ENCODE measurements at regions not wholly inside any gene's neighbourhood (a gene's known extent, or its start where the extent isn't known, plus 50 kb on each side); places are given as distances from the start of the nearest gene placed in this dataset.

DNA sequence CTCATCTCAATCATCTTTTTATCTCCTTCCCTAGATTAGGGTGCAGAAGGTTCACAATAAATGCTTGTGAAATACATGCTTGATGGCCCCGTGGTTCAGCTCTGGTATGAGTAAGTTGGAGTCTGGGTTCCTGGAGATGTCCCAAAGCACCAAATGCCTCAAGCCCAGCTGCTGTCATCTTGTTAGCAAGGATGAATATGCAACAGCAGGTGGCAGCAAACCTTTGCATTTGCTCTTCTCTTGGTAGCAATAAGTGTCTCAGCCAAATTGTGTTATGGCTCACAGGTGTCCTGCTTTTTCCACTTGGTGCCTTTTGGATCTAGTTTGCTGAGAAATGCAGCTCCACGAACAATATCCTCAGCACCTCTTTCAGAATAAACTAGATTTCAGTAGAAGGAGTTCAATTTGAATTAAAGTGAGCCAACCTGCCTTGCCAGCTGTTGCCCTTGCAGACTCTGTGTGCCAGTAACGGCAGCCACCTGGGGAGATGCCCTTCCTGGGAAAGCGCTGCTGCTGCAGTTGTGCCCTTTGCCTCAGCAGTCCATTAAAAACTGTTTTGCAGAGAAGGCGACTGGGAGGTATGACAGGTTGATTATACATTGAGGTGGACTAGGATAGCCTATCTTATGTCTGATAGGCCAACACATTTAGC is 417.3 kb downstream of the SNAPC1 start:
- no peak for TF ChIP-seq JUND (IDR thresholded peaks at IDR 0.05; ENCODE audit: low read depth)
- DNase-seq (ENCODE audit: low read depth in 1 of 2, low spot score in 1 of 2): peak; percentile 56 to 87
- in situ Hi-C loops (cut with HindIII; ENCODE audit: low pct_unique_long_range_greater_than_20kb, low sequenced_read_pairs): no loop called here

DNA sequence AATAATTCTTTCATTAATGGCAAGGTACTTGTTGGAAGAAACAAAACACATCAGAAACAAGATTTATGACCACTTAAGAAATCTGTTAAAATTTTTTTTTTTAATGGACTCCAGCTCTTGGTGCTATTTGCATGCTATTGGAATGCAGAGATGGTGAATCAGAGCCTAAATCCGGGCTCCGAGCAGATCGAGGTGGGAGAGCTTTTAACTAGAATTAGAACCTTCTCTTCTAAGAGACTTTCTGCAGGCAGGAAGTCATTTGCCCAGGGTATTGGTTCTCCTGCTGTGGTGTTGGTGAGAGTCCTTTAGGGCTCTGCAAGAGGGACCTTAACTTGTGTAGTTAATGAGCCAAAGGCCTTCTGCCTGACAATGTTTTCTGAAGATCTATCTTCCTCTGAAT is 419.4 kb downstream of the SNAPC1 start:
- DNase-seq (ENCODE audit: low read depth in 1 of 2, low spot score in 1 of 2): no peak
- in situ Hi-C loops (cut with HindIII; ENCODE audit: low pct_unique_long_range_greater_than_20kb, low sequenced_read_pairs): no loop called here
- TF ChIP-seq JUND (IDR thresholded peaks at IDR 0.05; ENCODE audit: low read depth): no peak

DNA sequence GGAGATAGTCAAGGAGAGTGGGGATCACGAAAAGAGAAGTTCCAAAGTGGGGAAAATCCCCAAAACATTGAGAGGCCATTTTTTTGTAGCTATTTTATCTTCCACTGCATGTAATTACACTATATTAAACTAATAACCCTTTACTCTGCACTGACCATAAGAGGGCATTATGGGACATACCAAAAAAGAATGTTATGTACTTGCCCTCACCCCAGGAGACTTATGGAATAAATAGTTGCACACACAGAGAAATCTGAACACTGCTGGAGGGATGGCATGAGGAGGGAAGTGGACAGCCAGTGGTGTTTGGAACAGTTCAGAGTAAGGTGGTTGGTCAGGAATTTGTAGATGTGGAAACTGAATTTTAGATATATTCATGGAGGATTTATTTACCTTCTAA is 422.9 kb downstream of the SNAPC1 start:
- TF ChIP-seq JUND (IDR thresholded peaks at IDR 0.05; ENCODE audit: low read depth): no peak
- DNase-seq (ENCODE audit: low read depth in 1 of 2, low spot score in 1 of 2): no peak
- in situ Hi-C loops (cut with HindIII; ENCODE audit: low pct_unique_long_range_greater_than_20kb, low sequenced_read_pairs): no loop called here

DNA sequence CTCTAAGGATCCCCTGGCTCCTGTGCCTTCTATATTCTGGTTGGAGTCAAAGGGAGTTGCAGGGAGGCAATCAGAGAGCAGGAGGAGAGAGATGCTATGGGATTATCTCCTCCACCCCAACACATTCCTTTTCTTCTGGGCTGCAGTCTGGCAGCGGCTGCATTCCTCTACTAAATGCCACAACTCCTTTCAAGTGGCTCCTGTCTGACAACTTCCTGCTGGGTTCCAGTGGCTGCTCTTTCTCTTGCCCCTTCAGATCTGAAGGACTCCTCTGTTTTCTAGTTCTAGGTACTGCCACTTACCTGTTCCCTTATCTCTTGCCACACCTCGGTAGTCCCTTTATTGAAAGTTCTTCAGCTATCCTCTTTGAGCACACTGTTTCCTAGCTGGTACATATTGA is 425.0 kb downstream of the SNAPC1 start:
- in situ Hi-C loops (cut with HindIII; ENCODE audit: low pct_unique_long_range_greater_than_20kb, low sequenced_read_pairs): no loop called here
- DNase-seq (ENCODE audit: low read depth in 1 of 2, low spot score in 1 of 2): no peak

DNA sequence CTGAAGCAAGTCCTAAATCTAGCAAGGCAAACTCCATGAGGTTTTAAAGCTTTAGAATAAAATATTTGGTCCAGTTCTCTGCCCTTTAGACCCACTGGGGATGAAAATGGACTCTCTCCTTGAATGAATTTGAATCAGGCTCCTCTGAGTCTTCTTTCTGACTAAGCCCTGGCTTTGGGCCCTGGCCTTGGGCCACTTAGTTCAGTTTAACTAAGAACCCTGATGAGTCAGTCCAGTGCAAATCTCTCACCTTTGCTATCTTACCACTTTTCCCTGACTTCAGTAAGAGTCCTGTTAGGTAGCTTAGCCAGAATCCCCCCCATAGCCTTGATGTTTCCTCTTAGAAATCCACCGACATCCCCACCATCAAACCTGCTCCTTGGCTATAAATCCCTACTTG is 427.5 kb downstream of the SNAPC1 start:
- in situ Hi-C loops (cut with HindIII; ENCODE audit: low pct_unique_long_range_greater_than_20kb, low sequenced_read_pairs): no loop called here
- no peak for DNase-seq (ENCODE audit: low read depth in 1 of 2, low spot score in 1 of 2)
- TF ChIP-seq JUND (IDR thresholded peaks at IDR 0.05; ENCODE audit: low read depth): no peak

More for the DNA sequence above, 425.0 kb downstream of the SNAPC1 start:
- TF ChIP-seq JUND (IDR thresholded peaks at IDR 0.05; ENCODE audit: low read depth): no peak

DNA sequence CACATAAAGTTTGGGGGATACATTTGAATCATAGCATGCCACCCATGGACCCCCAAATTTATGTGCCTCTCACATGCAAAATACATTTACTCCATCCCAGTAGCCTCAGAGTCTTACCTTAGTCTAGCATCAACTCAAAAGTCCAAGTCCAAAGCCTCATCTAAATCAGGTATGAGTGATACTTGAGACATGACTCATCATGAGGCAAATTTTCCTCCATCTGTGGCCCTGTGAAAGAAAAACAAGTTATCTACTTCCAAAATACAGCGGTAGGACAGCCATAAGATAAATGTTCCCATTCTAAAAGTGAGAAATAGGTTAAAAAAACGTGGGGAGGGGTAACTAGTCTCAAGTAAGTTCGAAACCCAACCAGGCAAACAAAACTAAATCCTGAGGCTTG is 444.2 kb downstream of the SNAPC1 start:
- in situ Hi-C loops (cut with HindIII; ENCODE audit: low pct_unique_long_range_greater_than_20kb, low sequenced_read_pairs): no loop called here
- no peak for TF ChIP-seq JUND (IDR thresholded peaks at IDR 0.05; ENCODE audit: low read depth)
- DNase-seq (ENCODE audit: low read depth in 1 of 2, low spot score in 1 of 2): no peak

DNA sequence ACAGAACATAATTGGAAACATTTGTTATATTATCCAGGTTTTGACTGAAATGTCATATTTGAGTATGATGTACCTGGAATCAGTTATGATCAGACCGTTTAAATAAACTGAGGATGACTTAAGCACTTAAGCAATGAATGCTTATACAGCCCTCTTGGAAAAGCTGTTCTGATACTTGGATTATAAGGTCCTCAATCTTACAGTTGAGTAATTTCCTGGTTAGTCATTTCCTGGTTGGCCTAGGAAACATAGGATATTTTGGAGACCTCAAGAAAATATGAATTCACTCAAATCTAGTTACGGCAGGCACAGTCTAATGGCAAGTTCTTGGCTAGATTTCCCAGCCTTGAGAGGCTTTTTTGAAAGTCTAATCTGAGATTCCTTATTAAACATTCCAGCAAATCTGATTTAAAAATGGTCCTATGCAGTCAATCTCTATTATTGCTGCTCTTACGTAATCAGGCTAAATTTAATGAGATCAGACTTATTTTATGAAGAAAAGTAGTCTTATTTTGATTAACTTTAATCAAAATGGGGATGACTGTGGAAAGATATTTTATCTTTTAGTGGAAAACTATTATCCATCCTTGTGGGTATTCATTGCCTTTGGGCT is 447.2 kb downstream of the SNAPC1 start:
- in situ Hi-C loops (cut with HindIII; ENCODE audit: low pct_unique_long_range_greater_than_20kb, low sequenced_read_pairs): no loop called here
- TF ChIP-seq JUND (IDR thresholded peaks at IDR 0.05; ENCODE audit: low read depth): no peak
- no peak for DNase-seq (ENCODE audit: low read depth in 1 of 2, low spot score in 1 of 2)

DNA sequence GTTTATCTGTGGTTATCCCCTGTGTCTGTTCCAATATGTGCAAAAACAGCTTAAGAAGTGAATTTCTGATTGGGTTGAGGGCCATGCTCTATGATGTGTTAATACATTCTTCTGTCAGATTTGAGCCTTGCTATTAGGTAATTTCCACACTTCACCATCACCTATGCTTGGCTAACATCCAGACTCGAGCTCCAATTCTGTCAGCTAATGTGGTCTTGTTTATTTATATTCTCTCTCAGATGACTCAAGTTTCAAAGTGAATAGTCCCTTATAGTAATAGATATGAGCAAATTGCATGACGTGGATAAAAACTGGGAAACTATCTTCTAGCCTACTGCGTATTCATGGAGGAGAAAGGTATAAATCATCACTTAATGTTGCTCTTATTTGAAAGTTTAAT is 451.3 kb downstream of the SNAPC1 start:
- TF ChIP-seq JUND (IDR thresholded peaks at IDR 0.05; ENCODE audit: low read depth): no peak
- DNase-seq (ENCODE audit: low read depth in 1 of 2, low spot score in 1 of 2): no peak
- in situ Hi-C loops (cut with HindIII; ENCODE audit: low pct_unique_long_range_greater_than_20kb, low sequenced_read_pairs): no loop called here

DNA sequence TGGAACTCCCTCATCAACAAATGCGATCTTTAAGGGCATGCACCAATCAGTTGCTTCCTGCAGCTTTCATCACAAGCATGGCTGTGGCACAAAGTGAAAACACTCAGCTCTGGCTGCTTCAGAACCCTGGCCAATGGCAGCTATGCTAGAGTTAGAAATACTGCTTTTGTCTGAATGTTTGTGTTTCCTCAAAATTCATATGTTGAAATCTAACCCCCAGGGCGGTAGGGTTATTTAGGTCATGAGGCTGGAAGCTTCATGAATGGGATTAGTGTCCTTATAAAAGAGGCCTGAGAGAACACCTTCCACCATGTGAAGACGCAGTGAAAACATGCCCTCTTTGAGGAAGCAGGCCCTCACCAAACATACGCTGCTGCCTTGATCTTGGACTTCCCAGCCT is 453.9 kb downstream of the SNAPC1 start:
- in situ Hi-C loops (cut with HindIII; ENCODE audit: low pct_unique_long_range_greater_than_20kb, low sequenced_read_pairs): no loop called here
- DNase-seq (ENCODE audit: low read depth in 1 of 2, low spot score in 1 of 2): no peak
- no peak for TF ChIP-seq JUND (IDR thresholded peaks at IDR 0.05; ENCODE audit: low read depth)

DNA sequence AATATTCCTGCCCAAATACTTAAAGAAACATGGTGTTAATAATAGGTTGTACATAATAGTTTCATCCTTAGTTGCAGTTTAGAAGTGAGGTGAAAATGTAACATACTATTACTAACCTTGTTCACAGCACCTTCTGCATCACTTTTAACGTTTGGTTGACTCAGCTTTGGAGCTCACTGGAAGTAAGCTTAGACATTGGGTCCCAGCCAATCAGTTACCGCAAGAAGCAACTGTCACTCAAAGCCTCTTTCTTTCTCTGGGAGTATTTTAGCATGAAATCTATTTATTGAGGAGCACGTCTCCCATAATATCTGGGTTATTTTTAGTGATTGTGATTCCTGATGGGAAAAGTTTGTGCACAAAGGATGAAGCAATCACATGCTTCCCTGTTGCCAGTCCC is 472.6 kb downstream of the SNAPC1 start:
- in situ Hi-C loops (cut with HindIII; ENCODE audit: low pct_unique_long_range_greater_than_20kb, low sequenced_read_pairs): no loop called here
- TF ChIP-seq JUND (IDR thresholded peaks at IDR 0.05; ENCODE audit: low read depth): no peak

DNA sequence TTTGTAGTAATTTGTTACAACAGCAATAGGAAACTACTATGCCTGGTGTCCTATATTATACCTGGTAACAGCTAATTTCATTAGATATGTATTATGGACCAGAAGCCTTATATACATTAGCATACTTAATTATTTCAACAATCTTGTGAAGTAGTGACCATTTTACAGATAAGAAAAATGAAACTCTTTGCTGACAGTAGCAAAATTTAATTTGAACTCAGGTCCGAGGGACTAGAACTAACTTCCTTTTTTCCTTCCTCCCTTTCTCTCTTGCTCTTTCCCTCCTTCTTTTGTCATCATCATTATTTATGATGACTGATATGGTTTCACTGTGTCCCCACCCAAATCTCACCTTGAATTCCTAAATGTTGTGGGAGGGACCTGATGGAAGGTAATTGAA is 482.0 kb downstream of the SNAPC1 start:
- no peak for DNase-seq (ENCODE audit: low read depth in 1 of 2, low spot score in 1 of 2)
- in situ Hi-C loops (cut with HindIII; ENCODE audit: low pct_unique_long_range_greater_than_20kb, low sequenced_read_pairs): no loop called here
- no peak for TF ChIP-seq JUND (IDR thresholded peaks at IDR 0.05; ENCODE audit: low read depth)

More for the DNA sequence above, 472.6 kb downstream of the SNAPC1 start:
- DNase-seq (ENCODE audit: low read depth in 1 of 2, low spot score in 1 of 2): no peak

DNA sequence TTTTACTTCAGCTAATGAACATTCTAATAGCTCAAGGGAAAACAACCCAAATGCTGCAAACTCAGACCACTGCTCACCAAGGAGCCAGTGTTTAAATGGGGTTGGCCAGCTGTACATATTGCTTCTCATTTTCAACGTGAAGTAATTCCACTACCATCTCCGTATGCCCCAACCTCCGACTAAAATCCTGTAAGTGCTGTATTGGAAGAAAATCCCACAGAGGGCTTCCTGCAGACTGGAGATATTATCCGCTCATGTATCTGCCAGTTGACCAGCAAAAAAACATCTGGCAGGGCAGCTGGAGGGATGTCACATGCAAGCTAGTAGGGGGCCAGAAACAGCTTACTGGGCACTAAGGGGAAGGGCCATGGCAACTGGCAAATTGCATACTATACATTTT is 485.0 kb downstream of the SNAPC1 start:
- in situ Hi-C loops (cut with HindIII; ENCODE audit: low pct_unique_long_range_greater_than_20kb, low sequenced_read_pairs): no loop called here
- TF ChIP-seq JUND (IDR thresholded peaks at IDR 0.05; ENCODE audit: low read depth): no peak
- DNase-seq (ENCODE audit: low read depth in 1 of 2, low spot score in 1 of 2): no peak

DNA sequence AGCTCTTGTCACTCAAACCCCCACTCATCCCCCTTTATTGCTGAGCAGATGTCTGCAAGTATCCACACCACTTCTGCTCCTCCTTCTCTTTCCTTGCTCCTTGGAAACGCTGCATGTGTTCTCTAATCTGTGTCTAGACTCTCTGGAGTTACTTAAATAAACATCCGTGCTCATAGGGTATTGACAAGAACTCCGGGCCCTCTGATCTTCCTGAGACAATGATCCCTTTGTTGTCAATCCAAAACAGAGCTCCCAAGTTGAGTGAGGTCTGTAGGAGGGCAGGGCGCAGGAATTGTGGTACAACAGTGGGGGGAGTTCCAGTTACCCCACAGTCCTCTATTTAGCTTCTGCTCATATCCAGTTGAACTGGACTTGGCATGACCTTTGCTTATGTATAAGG is 489.0 kb downstream of the SNAPC1 start:
- in situ Hi-C loops (cut with HindIII; ENCODE audit: low pct_unique_long_range_greater_than_20kb, low sequenced_read_pairs): no loop called here
- TF ChIP-seq JUND (IDR thresholded peaks at IDR 0.05; ENCODE audit: low read depth): no peak
- no peak for DNase-seq (ENCODE audit: low read depth in 1 of 2, low spot score in 1 of 2)

DNA sequence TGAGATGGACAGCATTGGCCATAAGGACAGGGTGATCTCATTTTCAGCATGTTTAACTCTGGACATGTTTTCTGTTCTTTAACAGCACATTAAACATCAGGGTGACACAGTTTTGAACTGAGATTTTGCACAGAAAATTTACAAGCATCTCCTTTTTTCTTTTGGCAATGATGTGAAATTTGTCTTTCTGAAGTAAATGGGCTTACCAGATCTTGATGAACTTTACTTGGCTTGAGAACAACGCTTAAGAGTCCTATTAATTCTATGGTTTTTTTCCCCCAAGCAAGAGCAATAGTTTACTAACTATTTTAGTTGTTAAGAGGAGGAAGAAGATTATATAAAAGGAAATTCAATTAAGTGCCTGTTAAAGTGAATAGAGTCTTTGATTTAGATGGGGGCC is 491.0 kb downstream of the SNAPC1 start:
- no peak for TF ChIP-seq JUND (IDR thresholded peaks at IDR 0.05; ENCODE audit: low read depth)
- no peak for DNase-seq (ENCODE audit: low read depth in 1 of 2, low spot score in 1 of 2)
- in situ Hi-C loops (cut with HindIII; ENCODE audit: low pct_unique_long_range_greater_than_20kb, low sequenced_read_pairs): no loop called here
